GM23248 (cell line): ENCODE measurements at regions not wholly inside any gene's neighbourhood (a gene's known extent, or its start where the extent isn't known, plus 50 kb on each side); places are given as distances from the start of the nearest gene placed in this dataset.

ENCODE experiments used
- DNase-seq: peaks from one replicate; pipeline ENCODE4 v3.0.0-alpha.2; 2015
- H2AFZ ChIP-seq: fragments of 200-600 bp; sonication (generic); 2 replicates; pipeline ENCODE4 v1.6.1; 2016; ENCODE audit warnings: antibody characterized with exemption
- H3F3A ChIP-seq: fragments of 200-600 bp; sonication (generic); 2 replicates; pipeline ENCODE4 v1.6.1; 2016; ENCODE audit warnings: mild to moderate bottlenecking, antibody characterized with exemption, mixed run types; ENCODE audit not compliant: insufficient read depth
- H3K27ac ChIP-seq: fragments of 200-600 bp; sonication (generic); 2 replicates; pipeline ENCODE4 v1.5.1; 2016; ENCODE audit warnings: mild to moderate bottlenecking
- H3K27me3 ChIP-seq: fragments of 200-600 bp; sonication (generic); replicated peaks from 2 replicates; pipeline ENCODE4 v1.6.1; 2016; ENCODE audit warnings: mild to moderate bottlenecking; ENCODE audit not compliant: insufficient read depth
- H3K36me3 ChIP-seq: fragments of 200-600 bp; sonication (generic); 2 replicates; pipeline ENCODE4 v1.6.1; 2016; ENCODE audit warnings: low read depth, mild to moderate bottlenecking
- H3K4me1 ChIP-seq: fragments of 200-600 bp; sonication (generic); 2 replicates; pipeline ENCODE4 v1.6.1; 2016; ENCODE audit warnings: mild to moderate bottlenecking; ENCODE audit not compliant: insufficient read depth
- H3K4me2 ChIP-seq: fragments of 200-600 bp; sonication (generic); one replicate; pipeline ENCODE4 v1.6.1; 2016; ENCODE audit warnings: mild to moderate bottlenecking; ENCODE audit not compliant: unreplicated experiment
- H3K4me3 ChIP-seq: fragments of 200-600 bp; sonication (generic); 2 replicates; pipeline ENCODE4 v1.5.1; 2016; ENCODE audit warnings: mild to moderate bottlenecking
- H3K79me2 ChIP-seq: fragments of 200-600 bp; sonication (generic); 2 replicates; pipeline ENCODE4 v1.6.1; 2016; ENCODE audit warnings: mild to moderate bottlenecking; ENCODE audit not compliant: insufficient read depth
- H3K9ac ChIP-seq: fragments of 200-600 bp; sonication (generic); 2 replicates; pipeline ENCODE4 v1.6.1; 2016; ENCODE audit warnings: mild to moderate bottlenecking
- H3K9me2 ChIP-seq: fragments of 200-600 bp; sonication (generic); 2 replicates; pipeline ENCODE4 v1.6.1; 2016; ENCODE audit warnings: mixed run types, mild to moderate bottlenecking, moderate library complexity; ENCODE audit not compliant: insufficient read depth
- H3K9me3 ChIP-seq: fragments of 200-600 bp; sonication (generic); one replicate; pipeline ENCODE4 v1.6.1; 2017; ENCODE audit warnings: low read depth
- H4K20me1 ChIP-seq: fragments of 200-600 bp; sonication (generic); 2 replicates; pipeline ENCODE4 v1.6.0; 2016; ENCODE audit not compliant: insufficient read depth
- EZH2 ChIP-seq: fragments of 200-600 bp; sonication (generic); IDR thresholded peaks from 2 replicates; pipeline ENCODE4 v1.6.1; 2018; ENCODE audit warnings: antibody characterized with exemption, mild to moderate bottlenecking; ENCODE audit not compliant: insufficient read depth, poor library complexity, severe bottlenecking
- EZH2phosphoT487 ChIP-seq: fragments of 200-600 bp; sonication (generic); IDR thresholded peaks from 2 replicates; pipeline ENCODE4 v1.6.1; 2018; ENCODE audit warnings: antibody characterized with exemption, moderate library complexity, mild to moderate bottlenecking, low read depth; ENCODE audit not compliant: insufficient read depth
- WGBS, 2 experiments: methylation state at CpG; one replicate each; pipeline ENCODE4 v1.1.6; 2015 to 2017; ENCODE audit warnings: low lambda C conversion rate in 2 of 2, low coverage in 1 of 2; ENCODE audit errors: missing lambda C conversion rate in 2 of 2; 5-methylcytosine and 5-hydroxymethylcytosine counted together
- in situ Hi-C: fragments of 300-500 bp; cut with MboI; formaldehyde crosslinking; loops from 2 replicates; pipeline ENCODE4 v1.15.0; 2020

- Histone ChIP-seq H4K20me1 (no peaks in the 10 kb centered on the region), H3K9me3 (no peaks in the 10 kb centered on the region), H3K27me3 (no peaks in the 10 kb centered on the region), H2AFZ (no peak overlapping the region), H3F3A (no peaks in the 10 kb centered on the region), H3K4me3 (no peak overlapping the region), H3K36me3 (no peaks in the 10 kb centered on the region), H3K79me2 (no peaks in the 10 kb centered on the region), H3K4me1 (no peaks in the 10 kb centered on the region), H3K9ac (no peak overlapping the region), H3K4me2 (no peak overlapping the region), H3K9me2 (no peaks in the 10 kb centered on the region), H3K27ac (no peak overlapping the region)
- DNase-seq: no peak
- in situ Hi-C loops: no loop called here
- no peak for TF ChIP-seq EZH2
- TF ChIP-seq EZH2phosphoT487: no peak
- WGBS, 2 experiments: 28 to 51% methylated on average over 3 of the region's 3 CpGs
These were observed 64.2 kb upstream of the MYCN start for GRCh38 chr2:15875969-15876705.

DNA sequence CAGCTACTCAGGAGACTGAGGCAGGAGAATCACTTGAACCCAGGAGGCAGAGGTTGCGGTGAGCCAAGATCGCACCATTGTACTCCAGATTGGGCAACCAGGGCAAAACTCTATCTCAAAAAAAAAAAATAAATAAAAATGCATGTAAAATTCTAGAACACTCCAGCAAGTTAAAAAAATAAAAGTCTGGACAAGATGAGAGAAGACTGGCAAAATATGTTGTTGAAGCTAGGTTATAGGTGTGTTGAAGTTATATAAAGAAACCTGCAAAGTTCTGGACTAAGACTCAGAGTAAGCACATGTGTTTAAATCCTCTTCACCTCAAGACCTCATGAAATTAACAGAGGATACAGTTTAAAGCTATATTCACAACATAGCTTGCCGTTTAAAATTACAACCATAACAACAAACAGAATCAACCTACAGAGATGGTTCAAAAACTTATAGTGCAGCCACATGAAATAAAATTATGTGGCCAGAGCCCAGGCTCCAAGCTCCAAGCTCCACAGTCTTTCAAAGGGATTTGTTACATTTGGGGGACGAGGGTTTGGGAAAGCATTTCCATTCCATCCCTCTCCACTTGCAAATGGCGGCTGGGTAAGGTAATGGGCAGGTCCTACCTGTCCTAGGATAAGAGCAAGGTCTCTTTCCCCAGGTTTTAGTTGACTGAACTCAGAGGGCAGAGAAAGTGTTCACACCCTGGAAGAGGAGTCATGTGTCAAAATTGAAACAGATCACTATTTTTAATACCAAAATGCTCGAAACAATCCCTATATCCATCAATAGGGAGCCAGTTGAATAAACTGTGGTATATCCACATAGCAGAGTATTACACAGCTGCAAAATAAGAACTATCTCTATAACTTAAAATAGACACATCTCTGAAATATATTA lies 59.9 kb upstream of the MYCN start:
- no peaks in the 10 kb centered on the region for H3K4me1 ChIP-seq
- no peak for DNase-seq
- TF ChIP-seq EZH2 (no peak), EZH2phosphoT487 (no peak)
- in situ Hi-C loops: no loop called here
- H3F3A ChIP-seq: no peaks in the 10 kb centered on the region
- 53 to 57% methylated on average over 6 of the region's 6 CpGs for WGBS, 2 experiments
- no peaks in the 10 kb centered on the region for H4K20me1 ChIP-seq
- no peaks in the 10 kb centered on the region for H3K36me3 ChIP-seq
- no peak overlapping the region for H3K4me2 ChIP-seq
- no peaks in the 10 kb centered on the region for H3K9me3 ChIP-seq
- H2AFZ ChIP-seq: no peak overlapping the region
- H3K27ac ChIP-seq: no peak overlapping the region
- no peak overlapping the region for H3K9ac ChIP-seq
- H3K27me3 ChIP-seq: no peaks in the 10 kb centered on the region
- no peaks in the 10 kb centered on the region for H3K9me2 ChIP-seq
- H3K79me2 ChIP-seq: no peaks in the 10 kb centered on the region
- H3K4me3 ChIP-seq: no peak overlapping the region

GRCh38 chr2:15881120-15881433 lies 59.3 kb upstream of the MYCN start:
- Histone ChIP-seq H3F3A (no peaks in the 10 kb centered on the region), H3K4me2 (no peak overlapping the region), H3K27ac (no peak overlapping the region), H3K9me3 (no peaks in the 10 kb centered on the region), H3K27me3 (no peaks in the 10 kb centered on the region), H4K20me1 (no peaks in the 10 kb centered on the region), H3K36me3 (no peaks in the 10 kb centered on the region), H3K4me3 (no peak overlapping the region), H3K79me2 (no peaks in the 10 kb centered on the region), H3K9me2 (no peaks in the 10 kb centered on the region), H3K4me1 (no peaks in the 10 kb centered on the region), H3K9ac (no peak overlapping the region), H2AFZ (no peak overlapping the region)
- in situ Hi-C loops: no loop called here
- no peak for DNase-seq
- 48 to 54% methylated on average over 7 of the region's 7 CpGs for WGBS, 2 experiments
- TF ChIP-seq EZH2 (no peak), EZH2phosphoT487 (no peak)

- Histone ChIP-seq H3K9ac (no peak overlapping the region), H3K4me1 (no peaks in the 10 kb centered on the region), H2AFZ (no peak overlapping the region), H3K9me3 (no peaks in the 10 kb centered on the region), H3K27ac (no peak overlapping the region), H3F3A (no peaks in the 10 kb centered on the region), H4K20me1 (no peaks in the 10 kb centered on the region), H3K4me3 (no peak overlapping the region), H3K27me3 (no peaks in the 10 kb centered on the region), H3K4me2 (no peak overlapping the region), H3K9me2 (no peaks in the 10 kb centered on the region), H3K36me3 (no peaks in the 10 kb centered on the region), H3K79me2 (no peaks in the 10 kb centered on the region)
- WGBS, 2 experiments: 16 to 20% methylated on average over 2 of the region's 2 CpGs
- TF ChIP-seq EZH2phosphoT487 (no peak), EZH2 (no peak)
- in situ Hi-C loops: no loop called here
- no peak for DNase-seq
These were observed 58.7 kb upstream of the MYCN start for GRCh38 chr2:15881676-15882075.
